HL-60 (cell line): ENCODE measurements at regions not wholly inside any gene's neighbourhood (a gene's known extent, or its start where the extent isn't known, plus 50 kb on each side); places are given as distances from the start of the nearest gene placed in this dataset.

Experiments used
- CTCF ChIP-seq: IDR thresholded peaks from one replicate; pipeline ENCODE4 v1.5.1; 2011; ENCODE audit warnings: low read length, control low read depth, inconsistent platforms; ENCODE audit not compliant: insufficient read depth
- REST ChIP-seq: IDR thresholded peaks from 2 replicates; pipeline ENCODE4 v1.6.1; 2012; ENCODE audit warnings: low read depth; ENCODE audit not compliant: insufficient replicate concordance

GRCh38 chr6:47427680-47428079 lies 49.9 kb upstream of the CD2AP start:
- no peak for TF ChIP-seq CTCF
- TF ChIP-seq REST: no peak
